ENCODE measurements at regions not wholly inside any gene's neighbourhood (a gene's known extent, or its start where the extent isn't known, plus 50 kb on each side); places are given as distances from the start of the nearest gene placed in this dataset.

DNA sequence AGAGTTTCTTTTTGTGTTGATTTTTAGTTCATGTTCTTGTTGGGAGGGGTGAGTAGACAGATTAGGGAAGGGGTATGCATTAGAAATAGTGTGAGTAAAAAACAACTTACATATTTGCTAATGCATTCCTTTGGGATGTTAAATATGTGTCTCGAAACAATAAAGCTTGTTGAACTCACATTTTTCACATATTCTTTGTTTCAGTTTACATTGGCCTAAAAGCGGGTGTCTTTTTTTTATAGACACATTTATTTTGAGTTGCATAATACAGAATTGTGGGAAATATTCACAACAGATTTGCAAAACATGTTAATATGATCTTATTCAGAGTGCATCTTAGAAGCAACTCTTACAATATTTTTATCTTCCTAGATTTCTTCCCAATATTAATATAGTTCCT is 337.5 kb upstream of the CNTNAP2 start:
- TF ChIP-seq, protein P1, sequence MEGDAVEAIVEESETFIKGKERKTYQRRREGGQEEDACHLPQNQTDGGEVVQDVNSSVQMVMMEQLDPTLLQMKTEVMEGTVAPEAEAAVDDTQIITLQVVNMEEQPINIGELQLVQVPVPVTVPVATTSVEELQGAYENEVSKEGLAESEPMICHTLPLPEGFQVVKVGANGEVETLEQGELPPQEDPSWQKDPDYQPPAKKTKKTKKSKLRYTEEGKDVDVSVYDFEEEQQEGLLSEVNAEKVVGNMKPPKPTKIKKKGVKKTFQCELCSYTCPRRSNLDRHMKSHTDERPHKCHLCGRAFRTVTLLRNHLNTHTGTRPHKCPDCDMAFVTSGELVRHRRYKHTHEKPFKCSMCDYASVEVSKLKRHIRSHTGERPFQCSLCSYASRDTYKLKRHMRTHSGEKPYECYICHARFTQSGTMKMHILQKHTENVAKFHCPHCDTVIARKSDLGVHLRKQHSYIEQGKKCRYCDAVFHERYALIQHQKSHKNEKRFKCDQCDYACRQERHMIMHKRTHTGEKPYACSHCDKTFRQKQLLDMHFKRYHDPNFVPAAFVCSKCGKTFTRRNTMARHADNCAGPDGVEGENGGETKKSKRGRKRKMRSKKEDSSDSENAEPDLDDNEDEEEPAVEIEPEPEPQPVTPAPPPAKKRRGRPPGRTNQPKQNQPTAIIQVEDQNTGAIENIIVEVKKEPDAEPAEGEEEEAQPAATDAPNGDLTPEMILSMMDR (IDR thresholded peaks at IDR 0.05): no peak
- TF ChIP-seq CHD2 (IDR thresholded peaks at IDR 0.05; ENCODE audit: low read length, partially characterized antibody) (no peak), JUNB (IDR thresholded peaks at IDR 0.05) (no peak), CEBPB (IDR thresholded peaks at IDR 0.05) (no peak), HDAC2 (IDR thresholded peaks at IDR 0.05) (no peak), POLR2A (IDR thresholded peaks at IDR 0.05; ENCODE audit: low read length) (no peak), EHMT2 (IDR thresholded peaks at IDR 0.05; ENCODE audit: low read depth) (no peak), BHLHE40 (IDR thresholded peaks at IDR 0.05; ENCODE audit: low read depth, low read length) (no peak), ELK1 (IDR thresholded peaks at IDR 0.05; ENCODE audit: low read depth, low read length) (no peak), PBX3 (IDR thresholded peaks at IDR 0.05) (no peak), MYC (IDR thresholded peaks at IDR 0.05; ENCODE audit: borderline replicate concordance, low read length) (no peak), NR3C1 (IDR thresholded peaks at IDR 0.05) (no peak), RFX5 (IDR thresholded peaks at IDR 0.05) (no peak)

Measured in A549 (cell line).